GM12878 (cell line): ENCODE measurements at regions not wholly inside any gene's neighbourhood (a gene's known extent, or its start where the extent isn't known, plus 50 kb on each side); places are given as distances from the start of the nearest gene placed in this dataset.

Source experiments
- ATAC-seq: fragments of 200-7000 bp; cut with Tn5 transposase; 3 replicates; pipeline ENCODE4 v1.9.1; 2020; ENCODE audit warnings: mild to moderate bottlenecking, moderate library complexity
- BruUV-seq: library from RNA; stranded (reverse); fragments of 400-500 nt; replicated peaks from 2 replicates; lab custom pipeline; 2021; lab: Mats Ljungman, UMichigan
- CTCF ChIA-PET: fragments of 300-600 bp; sonication (Branson Sonifier 250); formaldehyde crosslinking; extraction: SDS; loops from one replicate; lab custom pipeline; 2021; ENCODE audit warnings: inconsistent platforms; lab: Yijun Ruan, JAX
- POLR2A ChIA-PET: fragments of 350-600 bp; formaldehyde crosslinking; extraction: SDS; loops from one replicate; lab custom pipeline; 2021; ENCODE audit warnings: inconsistent platforms; lab: Charles Lee
- RAD21 ChIA-PET: fragments of 300-600 bp; sonication (Branson Sonifier 250); formaldehyde crosslinking; loops from one replicate; lab custom pipeline; 2023; ENCODE audit warnings: antibody characterized with exemption; ENCODE audit not compliant: unreplicated experiment; lab: Charles Lee
- SMC1A ChIA-PET: fragments of 300-600 bp; sonication (Branson Sonifier 250); formaldehyde crosslinking; loops from one replicate; lab custom pipeline; 2023; ENCODE audit not compliant: unreplicated experiment, uncharacterized antibody; lab: Charles Lee
- DNase-seq: peaks from one replicate; pipeline ENCODE4 v3.0.0-alpha.2; 2011; ENCODE audit warnings: low read depth, low spot score
- FAIRE-seq: peaks from 3 replicates; lab custom pipeline; 2011; peaks lifted over from hg19 to GRCh38; lab: Jason Lieb, UNC
- H2AFZ ChIP-seq: 2 replicates; pipeline ENCODE4 v1.6.0; 2011; ENCODE audit warnings: low read depth, low read length, control low read depth; ENCODE audit not compliant: control insufficient read depth
- H3K27ac ChIP-seq: 2 replicates; pipeline ENCODE4 v1.5.1; 2011; ENCODE audit warnings: control low read depth; ENCODE audit not compliant: control insufficient read depth, insufficient read depth
- H3K27me3 ChIP-seq, 2 experiments: replicated peaks in 1 of 2; 2 replicates each; pipeline versions ENCODE4 v1.6.0 to v1.6.1; 2011; ENCODE audit warnings: low read length in 1 of 2; ENCODE audit not compliant: control insufficient read depth in 2 of 2, insufficient read depth in 2 of 2
- H3K36me3 ChIP-seq, 2 experiments: 2 replicates each; pipeline ENCODE4 v1.5.1; 2011; ENCODE audit warnings: low read length in 1 of 2; ENCODE audit not compliant: control insufficient read depth in 2 of 2, insufficient read depth in 2 of 2
- H3K4me1 ChIP-seq: 2 replicates; pipeline ENCODE4 v1.6.1; 2011; ENCODE audit warnings: mild to moderate bottlenecking, low read length, moderate library complexity, mixed read lengths; ENCODE audit not compliant: control insufficient read depth, insufficient read depth
- H3K4me2 ChIP-seq: 2 replicates; pipeline ENCODE4 v1.6.0; 2011; ENCODE audit warnings: control low read depth; ENCODE audit not compliant: control insufficient read depth, insufficient read depth
- H3K4me3 ChIP-seq: fragments of 200-600 bp; sonication (generic); 2 replicates; pipeline ENCODE4 v1.5.1; 2016
- H3K79me2 ChIP-seq: 2 replicates; pipeline ENCODE4 v1.6.0; 2011; ENCODE audit warnings: low read length; ENCODE audit not compliant: control insufficient read depth, insufficient read depth
- H3K9ac ChIP-seq: 2 replicates; pipeline ENCODE4 v1.8.0; 2011; ENCODE audit warnings: low read length, control low read depth, mixed read lengths; ENCODE audit not compliant: control insufficient read depth, insufficient read depth
- H3K9me3 ChIP-seq: replicated peaks from 3 replicates; pipeline ENCODE4 v1.5.1; 2011; ENCODE audit warnings: mild to moderate bottlenecking, low read length; ENCODE audit not compliant: control insufficient read depth, insufficient read depth
- H4K20me1 ChIP-seq: 2 replicates; pipeline ENCODE4 v1.6.0; 2011; ENCODE audit not compliant: control insufficient read depth, insufficient read depth
- BCL11A ChIP-seq: IDR thresholded peaks from 2 replicates; pipeline ENCODE4 v1.6.1; 2011; ENCODE audit warnings: low read depth, low read length
- BRCA1 ChIP-seq: IDR thresholded peaks from 2 replicates; pipeline ENCODE4 v1.6.1; 2011; ENCODE audit warnings: low read depth, low read length, improper control_type of control experiment
- ELK1 ChIP-seq: IDR thresholded peaks from 2 replicates; pipeline ENCODE4 v1.6.1; 2012; ENCODE audit warnings: low read depth, low read length, improper control_type of control experiment
- EZH2 ChIP-seq: IDR thresholded peaks from 2 replicates; pipeline ENCODE4 v1.6.1; 2012; ENCODE audit warnings: low read depth, mild to moderate bottlenecking, control low read depth, inconsistent platforms, low read length, borderline replicate concordance; ENCODE audit not compliant: control insufficient read depth
- JUNB ChIP-seq: IDR thresholded peaks from 2 replicates; pipeline ENCODE4 v1.6.1; 2016; ENCODE audit warnings: antibody characterized with exemption, mild to moderate bottlenecking
- POLR2AphosphoS2 ChIP-seq: IDR thresholded peaks from 2 replicates; pipeline ENCODE4 v1.6.1; 2011; ENCODE audit warnings: low read depth, mild to moderate bottlenecking, low read length, improper control_type of control experiment, moderate library complexity
- RB1 ChIP-seq: fragments of 450-650 bp; formaldehyde crosslinking; IDR thresholded peaks from 2 replicates; pipeline ENCODE4 v1.6.1; 2017; ENCODE audit warnings: mild to moderate bottlenecking, borderline replicate concordance
- SIN3A ChIP-seq: IDR thresholded peaks from 2 replicates; pipeline ENCODE4 v1.6.1; 2012; ENCODE audit warnings: low read depth, low read length, improper control_type of control experiment
- SREBF1 ChIP-seq: IDR thresholded peaks from 2 replicates; pipeline ENCODE4 v1.6.1; 2012; ENCODE audit warnings: mild to moderate bottlenecking, low read length
- SUPT20H ChIP-seq: IDR thresholded peaks from 2 replicates; pipeline ENCODE4 v1.6.1; 2011; ENCODE audit warnings: low read depth, mild to moderate bottlenecking, low read length, moderate library complexity, borderline replicate concordance; ENCODE audit not compliant: control insufficient read depth
- WRNIP1 ChIP-seq: IDR thresholded peaks from 2 replicates; pipeline ENCODE4 v1.6.1; 2011; ENCODE audit warnings: low read depth, low read length, improper control_type of control experiment, borderline replicate concordance
- ZBED1 ChIP-seq: IDR thresholded peaks from 2 replicates; pipeline ENCODE4 v1.6.1; 2016; ENCODE audit warnings: borderline replicate concordance
- ZBTB40 ChIP-seq: fragments of 450-650 bp; IDR thresholded peaks from 2 replicates; pipeline ENCODE4 v1.6.1; 2016; ENCODE audit warnings: mild to moderate bottlenecking, moderate library complexity, borderline replicate concordance
- ZNF274 ChIP-seq: IDR thresholded peaks from one replicate; pipeline ENCODE4 v1.8.0; 2011; ENCODE audit not compliant: insufficient read length, insufficient read depth
- ZNF622 ChIP-seq: fragments of 450-650 bp; IDR thresholded peaks from 2 replicates; pipeline ENCODE4 v1.6.1; 2017; ENCODE audit warnings: mild to moderate bottlenecking, inconsistent platforms
- WGBS: methylation state at CpG from one replicate; pipeline ENCODE4 v1.1.6; 2016; ENCODE audit warnings: low lambda C conversion rate; ENCODE audit not compliant: insufficient replicate concordance, insufficient coverage; ENCODE audit errors: missing lambda C conversion rate; 5-methylcytosine and 5-hydroxymethylcytosine counted together
- in situ Hi-C: fragments of 300-500 bp; cut with MboI; formaldehyde crosslinking; loops from 9 replicates; pipeline ENCODE4 v1.14.3; 2018; ENCODE audit warnings: mixed read lengths
- intact Hi-C: fragments of 100-400 bp; cut with micrococcal nuclease; formaldehyde crosslinking; loops from one replicate; pipeline ENCODE4 v1.14.2; 2022; ENCODE audit not compliant: unreplicated experiment

- no peak for TF ChIP-seq ZBTB40
- TF ChIP-seq ELK1: no peak
- TF ChIP-seq EZH2: no peak
- TF ChIP-seq SIN3A: no peak
- no peak for TF ChIP-seq RB1
Measured at GRCh38 chr1:95321531-95321930, 87.5 kb downstream of the RWDD3 start (continued).

- no TSS peak for BruUV-seq
- ATAC-seq: no peak
Measured at GRCh38 chr1:95323123-95323522, 89.1 kb downstream of the RWDD3 start.

More at GRCh38 chr1:95323123-95323522, 89.1 kb downstream of the RWDD3 start:
- TF ChIP-seq ZNF274 (no peak), ZNF622 (no peak), BCL11A (no peak), BRCA1 (no peak), ZBED1 (no peak), POLR2AphosphoS2 (no peak), SREBF1 (no peak), RB1 (no peak), WRNIP1 (no peak), SUPT20H (no peak), JUNB (no peak)
- Histone ChIP-seq H3K27me3 (no peaks in the 10 kb centered on the region), H3K4me2 (no peak overlapping the region), H4K20me1 (no peaks in the 10 kb centered on the region), H3K4me1 (no peaks in the 10 kb centered on the region), H3K4me3 (no peak overlapping the region), H3K79me2 (no peaks in the 10 kb centered on the region), H2AFZ (no peak overlapping the region), H3K36me3 (no peaks in the 10 kb centered on the region), H3K27ac (no peak overlapping the region), H3K9me3 (no peaks in the 10 kb centered on the region), H3K9ac (no peak overlapping the region)
- RAD21 ChIA-PET: no interaction called here
- intact Hi-C loops (no loop called here), in situ Hi-C loops (no loop called here)
- WGBS: 0% methylated on average over 1 of the region's 1 CpG
- CTCF ChIA-PET: interaction anchor here (1.8 kb wide), 1 partner anchor 15 kb away, joined by 6 read pairs; no protein-coding TSS in a partner anchor
- FAIRE-seq (no peak), DNase-seq (no peak)
- SMC1A ChIA-PET: no interaction called here
- POLR2A ChIA-PET: no interaction called here
